ENCODE measurements at regions not wholly inside any gene's neighbourhood (a gene's known extent, or its start where the extent isn't known, plus 50 kb on each side); places are given as distances from the start of the nearest gene placed in this dataset.

DNA sequence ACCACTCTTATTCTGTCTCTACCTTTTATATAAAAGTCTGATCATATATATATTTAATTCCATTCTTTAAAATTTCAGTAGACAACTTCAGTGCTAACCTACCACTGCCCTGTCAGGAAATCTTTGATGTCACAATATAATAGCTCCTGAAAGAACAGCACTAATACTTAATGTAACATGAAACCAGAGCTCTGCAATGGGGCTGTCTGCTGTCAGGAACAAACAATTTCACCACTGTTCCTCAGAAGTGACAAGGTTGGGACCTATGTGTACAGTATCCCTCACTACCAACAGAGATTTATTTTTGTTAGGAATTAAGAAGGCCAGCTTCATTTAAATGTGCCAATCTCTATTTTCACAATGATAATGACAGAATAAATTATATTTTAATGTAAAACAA lies 165.5 kb upstream of the C11orf58 start:
- intact Hi-C loops (cut with DNase I; ENCODE audit: low total_unique reads), result no loop called here
- TF ChIP-seq, protein P1, sequence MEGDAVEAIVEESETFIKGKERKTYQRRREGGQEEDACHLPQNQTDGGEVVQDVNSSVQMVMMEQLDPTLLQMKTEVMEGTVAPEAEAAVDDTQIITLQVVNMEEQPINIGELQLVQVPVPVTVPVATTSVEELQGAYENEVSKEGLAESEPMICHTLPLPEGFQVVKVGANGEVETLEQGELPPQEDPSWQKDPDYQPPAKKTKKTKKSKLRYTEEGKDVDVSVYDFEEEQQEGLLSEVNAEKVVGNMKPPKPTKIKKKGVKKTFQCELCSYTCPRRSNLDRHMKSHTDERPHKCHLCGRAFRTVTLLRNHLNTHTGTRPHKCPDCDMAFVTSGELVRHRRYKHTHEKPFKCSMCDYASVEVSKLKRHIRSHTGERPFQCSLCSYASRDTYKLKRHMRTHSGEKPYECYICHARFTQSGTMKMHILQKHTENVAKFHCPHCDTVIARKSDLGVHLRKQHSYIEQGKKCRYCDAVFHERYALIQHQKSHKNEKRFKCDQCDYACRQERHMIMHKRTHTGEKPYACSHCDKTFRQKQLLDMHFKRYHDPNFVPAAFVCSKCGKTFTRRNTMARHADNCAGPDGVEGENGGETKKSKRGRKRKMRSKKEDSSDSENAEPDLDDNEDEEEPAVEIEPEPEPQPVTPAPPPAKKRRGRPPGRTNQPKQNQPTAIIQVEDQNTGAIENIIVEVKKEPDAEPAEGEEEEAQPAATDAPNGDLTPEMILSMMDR (IDR thresholded peaks at IDR 0.05), result no peak
- no peak for TF ChIP-seq POLR2A (IDR thresholded peaks at IDR 0.05)
- DNase-seq (ENCODE audit: low spot score in 2 of 2), result no peak
- H3K4me3 ChIP-seq (ENCODE audit: low read depth, poor library complexity, severe bottlenecking), result no peak overlapping the region

DNA sequence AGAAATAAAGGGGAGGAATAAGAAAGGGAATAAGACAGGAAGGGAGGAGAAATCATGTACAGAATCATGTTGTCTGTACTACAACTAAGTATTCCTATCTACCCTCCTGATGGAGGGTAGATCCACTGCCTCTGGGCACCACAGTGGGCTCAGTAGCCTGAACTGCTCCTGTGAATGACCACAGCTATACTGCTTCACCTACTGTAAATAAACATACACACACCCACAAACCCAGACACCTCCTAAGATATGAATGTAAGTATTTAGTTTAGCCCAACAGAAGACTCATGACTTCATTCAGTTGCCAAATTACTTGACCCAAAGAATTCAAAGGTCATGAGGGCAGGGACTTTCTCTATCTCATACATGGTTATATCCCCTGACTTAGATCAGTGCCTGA lies 177.3 kb upstream of the C11orf58 start:
- DNase-seq (ENCODE audit: low spot score in 2 of 2), result no peak
- no peak for TF ChIP-seq POLR2A (IDR thresholded peaks at IDR 0.05)
- TF ChIP-seq, protein P1 (IDR thresholded peaks at IDR 0.05), result no peak
- intact Hi-C loops (cut with DNase I; ENCODE audit: low total_unique reads), result no loop called here
- no peak overlapping the region for H3K4me3 ChIP-seq (ENCODE audit: low read depth, poor library complexity, severe bottlenecking)

DNA sequence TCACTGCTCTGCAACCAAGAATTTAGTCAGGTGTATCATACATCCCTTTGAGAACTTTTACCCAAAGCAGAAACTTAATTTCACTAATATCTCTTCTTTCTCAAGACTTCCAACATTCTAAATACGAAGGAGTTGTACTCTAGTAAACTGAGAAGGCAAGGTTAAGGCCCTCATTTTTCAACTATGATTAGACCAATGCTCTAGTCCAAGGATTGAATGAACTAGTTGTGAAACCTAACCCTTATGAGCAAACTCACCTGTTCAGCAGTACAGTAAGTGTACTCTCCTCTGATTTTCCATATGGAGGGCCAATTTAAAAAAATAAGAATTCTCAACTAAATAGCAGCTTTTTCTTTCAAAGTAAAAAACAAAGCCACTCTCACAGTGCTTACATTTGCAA lies 180.0 kb upstream of the C11orf58 start:
- TF ChIP-seq, protein P1 (IDR thresholded peaks at IDR 0.05), result no peak
- no peak for TF ChIP-seq POLR2A (IDR thresholded peaks at IDR 0.05)
- intact Hi-C loops (cut with DNase I; ENCODE audit: low total_unique reads), result no loop called here
- no peak overlapping the region for H3K4me3 ChIP-seq (ENCODE audit: low read depth, poor library complexity, severe bottlenecking)
- 77 to 93% methylated on average over 1 of the region's 1 CpG for WGBS, 2 donors
- no peak for DNase-seq (ENCODE audit: low spot score in 2 of 2)

DNA sequence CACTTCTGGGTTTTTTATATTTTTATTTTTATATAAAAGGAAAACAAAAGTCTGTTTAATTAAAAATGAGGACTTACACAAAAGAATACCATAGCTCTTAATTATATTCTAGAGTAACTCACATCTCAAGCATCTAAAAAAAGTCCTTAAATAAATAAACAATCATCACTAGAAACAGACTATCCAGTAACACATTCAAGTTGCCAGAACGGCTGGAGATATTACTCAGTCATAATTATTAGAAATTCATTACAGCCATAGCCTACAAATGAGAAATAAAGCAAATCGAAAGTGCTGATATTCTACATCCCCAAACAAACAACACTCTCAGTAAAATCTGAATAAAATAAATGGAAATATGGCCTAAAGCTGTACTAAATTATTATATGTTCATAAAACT lies 182.5 kb upstream of the C11orf58 start:
- WGBS, 2 donors, result 59 to 62% methylated on average over 2 of the region's 2 CpGs
- TF ChIP-seq, protein P1 (IDR thresholded peaks at IDR 0.05), result no peak
- no peak for TF ChIP-seq POLR2A (IDR thresholded peaks at IDR 0.05)

DNA sequence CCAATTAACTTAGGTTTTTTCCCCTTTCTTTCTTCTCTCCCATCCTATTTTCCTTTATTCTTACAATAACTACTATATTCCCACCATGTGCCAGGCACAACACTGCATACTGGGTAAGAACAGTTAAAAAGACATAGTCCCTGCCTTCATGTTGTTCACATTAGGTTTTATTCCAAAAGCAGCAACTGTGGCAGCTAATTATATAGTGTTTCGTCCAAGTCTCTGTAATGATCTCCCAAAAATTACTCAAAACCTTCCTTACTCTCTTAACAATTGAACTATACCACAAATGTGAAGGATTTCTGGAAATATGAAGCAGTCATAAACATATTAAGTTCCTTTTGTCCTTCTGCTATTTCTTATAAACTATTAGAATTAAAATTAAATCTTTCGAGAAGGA lies 184.1 kb upstream of the C11orf58 start:
- no peak overlapping the region for H3K4me3 ChIP-seq (ENCODE audit: low read depth, poor library complexity, severe bottlenecking)
- intact Hi-C loops (cut with DNase I; ENCODE audit: low total_unique reads), result no loop called here
- TF ChIP-seq, protein P1 (IDR thresholded peaks at IDR 0.05), result no peak
- no peak for TF ChIP-seq POLR2A (IDR thresholded peaks at IDR 0.05)
- DNase-seq (ENCODE audit: low spot score in 2 of 2), result no peak
- 58 to 70% methylated on average over 2 of the region's 2 CpGs for WGBS, 2 donors

More for the DNA sequence above, 182.5 kb upstream of the C11orf58 start:
- intact Hi-C loops (cut with DNase I; ENCODE audit: low total_unique reads), result no loop called here
- no peak overlapping the region for H3K4me3 ChIP-seq (ENCODE audit: low read depth, poor library complexity, severe bottlenecking)
- no peak for DNase-seq (ENCODE audit: low spot score in 2 of 2)

DNA sequence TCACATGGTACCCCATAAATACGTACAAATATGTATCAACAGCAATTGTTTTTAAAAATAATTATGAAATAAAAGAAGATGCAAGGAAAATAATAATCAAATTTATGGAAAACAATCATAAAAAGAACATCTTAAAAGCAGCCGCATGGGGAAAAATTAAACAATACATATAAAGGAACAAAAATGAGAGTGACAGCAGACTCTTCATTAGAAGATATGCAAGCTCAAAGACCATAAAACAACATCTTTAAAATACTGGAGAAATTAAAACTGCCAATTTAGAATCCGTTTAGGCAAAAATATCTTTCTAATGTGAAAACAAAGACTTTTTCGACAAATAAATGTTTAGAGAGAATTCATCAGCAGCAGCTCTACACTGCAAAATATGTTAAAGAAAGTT lies 190.6 kb upstream of the C11orf58 start:
- WGBS, 2 donors, result 90 to 97% methylated on average over 4 of the region's 4 CpGs
- no peak overlapping the region for H3K4me3 ChIP-seq (ENCODE audit: low read depth, poor library complexity, severe bottlenecking)
- intact Hi-C loops (cut with DNase I; ENCODE audit: low total_unique reads), result no loop called here
- no peak for DNase-seq (ENCODE audit: low spot score in 2 of 2)
- no peak for TF ChIP-seq POLR2A (IDR thresholded peaks at IDR 0.05)
- TF ChIP-seq, protein P1 (IDR thresholded peaks at IDR 0.05), result no peak
